ENCODE measurements at regions not wholly inside any gene's neighbourhood (a gene's known extent, or its start where the extent isn't known, plus 50 kb on each side); places are given as distances from the start of the nearest gene placed in this dataset.

DNA sequence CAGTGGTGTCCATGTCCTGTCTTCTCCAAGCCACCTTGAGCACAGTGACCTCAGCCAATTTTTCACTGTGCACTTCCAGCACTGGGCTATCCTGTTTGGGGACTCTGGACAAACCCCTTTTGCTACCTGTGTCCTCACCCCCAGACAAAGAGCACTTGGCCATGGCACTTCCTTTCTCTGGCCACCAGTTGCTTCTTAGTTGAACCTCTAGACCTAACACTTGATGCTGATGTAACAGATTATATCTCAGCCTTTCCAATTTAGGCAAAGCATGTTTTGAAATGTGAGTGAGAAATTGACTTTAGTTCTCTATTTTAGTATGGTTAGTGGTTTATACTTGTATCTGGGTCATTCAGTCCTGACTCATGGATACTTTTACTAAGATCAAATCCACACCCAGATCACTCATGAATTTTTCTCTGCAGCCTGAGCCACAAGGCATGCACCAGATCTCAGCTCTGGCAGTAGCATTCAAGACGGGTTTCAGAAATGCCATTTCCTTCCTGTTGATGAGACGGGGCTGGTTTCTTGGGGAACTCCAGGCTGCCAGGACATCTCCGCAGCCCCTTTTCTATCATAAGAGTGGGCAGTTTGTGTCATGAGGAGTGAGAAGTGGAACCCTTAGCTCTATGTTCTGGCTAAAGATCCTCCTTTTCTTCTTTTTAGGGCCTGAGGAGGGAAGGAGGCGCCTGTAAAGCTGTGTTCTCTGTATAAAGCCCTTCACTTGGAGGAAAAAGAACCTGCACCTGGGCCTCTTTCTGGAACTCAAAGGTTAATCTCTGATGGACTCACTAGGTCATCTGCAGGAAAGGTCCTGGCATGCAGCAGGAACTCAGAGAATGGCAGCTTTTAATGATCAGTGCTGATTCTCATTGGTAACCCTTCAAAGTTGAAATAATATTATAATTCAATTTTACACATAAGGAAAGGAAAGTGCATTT, 185.6 kb upstream of the TENM4 start:
- Mint-ChIP-seq H3K4me3 (no peak overlapping the region), H3K36me3 (no peaks in the 10 kb centered on the region), H3K27ac (no peak overlapping the region), H3K4me1 (no peaks in the 10 kb centered on the region), H3K27me3 (peaks cover 0 to 2% of the 10 kb centered on the region in 2 donors), H3K9me3 (peaks cover 0 to 8% (median 2%) of the 10 kb centered on the region in 8 donors)
- intact Hi-C loops (cut with micrococcal nuclease), result no loop called here
- no peak for DNase-seq
- H3K4me1 ChIP-seq (ENCODE audit: insufficient read depth, low read length), result no peaks in the 10 kb centered on the region
- POLR2A ChIA-PET (ENCODE audit: partially characterized antibody), result no interaction called here
- no peak overlapping the region for H3K4me3 ChIP-seq (ENCODE audit: low read length in 2 of 2)
- CTCF ChIA-PET (ENCODE audit: partially characterized antibody), result no interaction called here
- no peaks in the 10 kb centered on the region for H3K27me3 ChIP-seq (ENCODE audit: insufficient read depth, low read length)
- no peaks in the 10 kb centered on the region for H3K9me3 ChIP-seq (ENCODE audit: control insufficient read depth in 1 of 2, low read length in 2 of 2)
- H3K36me3 ChIP-seq (ENCODE audit: insufficient read depth, low read length), result no peaks in the 10 kb centered on the region
- H3K27ac ChIP-seq (ENCODE audit: low read depth, low read length), result no peak overlapping the region

GRCh38 chr11:79623375-79623774, 182.5 kb upstream of the TENM4 start:
- Mint-ChIP-seq H3K4me3 (no peak overlapping the region), H3K9me3 (peaks cover 0 to 9% (median 2%) of the 10 kb centered on the region in 8 donors), H3K4me1 (no peaks in the 10 kb centered on the region), H3K27ac (no peak overlapping the region), H3K27me3 (no peaks in the 10 kb centered on the region), H3K36me3 (no peaks in the 10 kb centered on the region)
- no peaks in the 10 kb centered on the region for H3K27me3 ChIP-seq (ENCODE audit: insufficient read depth, low read length)
- no peaks in the 10 kb centered on the region for H3K36me3 ChIP-seq (ENCODE audit: insufficient read depth, low read length)
- ChIA-PET POLR2A (ENCODE audit: partially characterized antibody) (no interaction called here), CTCF (ENCODE audit: partially characterized antibody) (no interaction called here)
- H3K27ac ChIP-seq (ENCODE audit: low read depth, low read length), result no peak overlapping the region
- H3K4me3 ChIP-seq (ENCODE audit: low read length in 2 of 2), result no peak overlapping the region
- no peaks in the 10 kb centered on the region for H3K9me3 ChIP-seq (ENCODE audit: control insufficient read depth in 1 of 2, low read length in 2 of 2)
- H3K4me1 ChIP-seq (ENCODE audit: insufficient read depth, low read length), result no peaks in the 10 kb centered on the region
- no peak for DNase-seq
- intact Hi-C loops (cut with micrococcal nuclease), result no loop called here

GRCh38 chr11:79617561-79617960, 176.7 kb upstream of the TENM4 start:
- intact Hi-C loops (cut with micrococcal nuclease), result no loop called here
- H3K27ac Mint-ChIP-seq, result no peak overlapping the region
- no peaks in the 10 kb centered on the region for H3K4me1 Mint-ChIP-seq
- ChIA-PET CTCF (ENCODE audit: partially characterized antibody) (no interaction called here), POLR2A (ENCODE audit: partially characterized antibody) (no interaction called here)
- H3K4me3 Mint-ChIP-seq, result no peak overlapping the region
- Histone ChIP-seq H3K4me1 (ENCODE audit: insufficient read depth, low read length) (no peaks in the 10 kb centered on the region), H3K9me3 (ENCODE audit: control insufficient read depth in 1 of 2, low read length in 2 of 2) (no peaks in the 10 kb centered on the region), H3K36me3 (ENCODE audit: insufficient read depth, low read length) (no peaks in the 10 kb centered on the region), H3K27ac (ENCODE audit: low read depth, low read length) (no peak overlapping the region), H3K4me3 (ENCODE audit: low read length in 2 of 2) (no peak overlapping the region), H3K27me3 (ENCODE audit: insufficient read depth, low read length) (no peaks in the 10 kb centered on the region)
- no peak for DNase-seq
- H3K27me3 Mint-ChIP-seq, result no peaks in the 10 kb centered on the region
- H3K36me3 Mint-ChIP-seq, result no peaks in the 10 kb centered on the region
- H3K9me3 Mint-ChIP-seq, result peaks cover 0 to 6% (median 2%) of the 10 kb centered on the region in 8 donors

- H3K4me1 Mint-ChIP-seq, result no peaks in the 10 kb centered on the region
- H3K9me3 Mint-ChIP-seq, result peaks cover 0 to 6% (median 2%) of the 10 kb centered on the region in 8 donors
- Histone ChIP-seq H3K27ac (ENCODE audit: low read depth, low read length) (no peak overlapping the region), H3K27me3 (ENCODE audit: insufficient read depth, low read length) (no peaks in the 10 kb centered on the region), H3K4me3 (ENCODE audit: low read length in 2 of 2) (no peak overlapping the region), H3K9me3 (ENCODE audit: control insufficient read depth in 1 of 2, low read length in 2 of 2) (no peaks in the 10 kb centered on the region), H3K36me3 (ENCODE audit: insufficient read depth, low read length) (no peaks in the 10 kb centered on the region), H3K4me1 (ENCODE audit: insufficient read depth, low read length) (no peaks in the 10 kb centered on the region)
- intact Hi-C loops (cut with micrococcal nuclease), result no loop called here
- POLR2A ChIA-PET (ENCODE audit: partially characterized antibody), result no interaction called here
- no peak overlapping the region for H3K27ac Mint-ChIP-seq
- CTCF ChIA-PET (ENCODE audit: partially characterized antibody), result no interaction called here
- DNase-seq, result no peak
- no peaks in the 10 kb centered on the region for H3K27me3 Mint-ChIP-seq
- no peak overlapping the region for H3K4me3 Mint-ChIP-seq
- no peaks in the 10 kb centered on the region for H3K36me3 Mint-ChIP-seq
Measured at GRCh38 chr11:79616392-79616851, 175.6 kb upstream of the TENM4 start.

- POLR2A ChIA-PET (ENCODE audit: partially characterized antibody), result no interaction called here
- CTCF ChIA-PET (ENCODE audit: partially characterized antibody), result no interaction called here
- Histone ChIP-seq H3K4me3 (ENCODE audit: low read length in 2 of 2) (no peak overlapping the region), H3K27me3 (ENCODE audit: insufficient read depth, low read length) (no peaks in the 10 kb centered on the region), H3K36me3 (ENCODE audit: insufficient read depth, low read length) (no peaks in the 10 kb centered on the region), H3K27ac (ENCODE audit: low read depth, low read length) (no peak overlapping the region), H3K4me1 (ENCODE audit: insufficient read depth, low read length) (no peaks in the 10 kb centered on the region), H3K9me3 (ENCODE audit: control insufficient read depth in 1 of 2, low read length in 2 of 2) (no peaks in the 10 kb centered on the region)
- intact Hi-C loops (cut with micrococcal nuclease), result no loop called here
- Mint-ChIP-seq H3K27ac (no peak overlapping the region), H3K9me3 (peaks cover 0 to 6% (median 2%) of the 10 kb centered on the region in 8 donors), H3K36me3 (no peaks in the 10 kb centered on the region), H3K4me1 (no peaks in the 10 kb centered on the region), H3K4me3 (no peak overlapping the region), H3K27me3 (no peaks in the 10 kb centered on the region)
- no peak for DNase-seq
Measured at GRCh38 chr11:79615425-79615824, 174.6 kb upstream of the TENM4 start.

- H3K9me3 Mint-ChIP-seq, result peaks cover 2 to 10% (median 4%) of the 10 kb centered on the region in 8 donors
- no peaks in the 10 kb centered on the region for H3K36me3 Mint-ChIP-seq
- no peak overlapping the region for H3K4me3 Mint-ChIP-seq
- Histone ChIP-seq H3K36me3 (ENCODE audit: insufficient read depth, low read length) (no peaks in the 10 kb centered on the region), H3K9me3 (ENCODE audit: control insufficient read depth in 1 of 2, low read length in 2 of 2) (no peaks in the 10 kb centered on the region), H3K27ac (ENCODE audit: low read depth, low read length) (no peak overlapping the region), H3K4me1 (ENCODE audit: insufficient read depth, low read length) (no peaks in the 10 kb centered on the region), H3K4me3 (ENCODE audit: low read length in 2 of 2) (no peak overlapping the region), H3K27me3 (ENCODE audit: insufficient read depth, low read length) (no peaks in the 10 kb centered on the region)
- H3K4me1 Mint-ChIP-seq, result no peaks in the 10 kb centered on the region
- intact Hi-C loops (cut with micrococcal nuclease), result no loop called here
- CTCF ChIA-PET (ENCODE audit: partially characterized antibody), result no interaction called here
- no peak for DNase-seq
- no peak overlapping the region for H3K27ac Mint-ChIP-seq
- no peaks in the 10 kb centered on the region for H3K27me3 Mint-ChIP-seq
- POLR2A ChIA-PET (ENCODE audit: partially characterized antibody), result no interaction called here
Measured at GRCh38 chr11:79610678-79611077, 169.8 kb upstream of the TENM4 start.

DNA sequence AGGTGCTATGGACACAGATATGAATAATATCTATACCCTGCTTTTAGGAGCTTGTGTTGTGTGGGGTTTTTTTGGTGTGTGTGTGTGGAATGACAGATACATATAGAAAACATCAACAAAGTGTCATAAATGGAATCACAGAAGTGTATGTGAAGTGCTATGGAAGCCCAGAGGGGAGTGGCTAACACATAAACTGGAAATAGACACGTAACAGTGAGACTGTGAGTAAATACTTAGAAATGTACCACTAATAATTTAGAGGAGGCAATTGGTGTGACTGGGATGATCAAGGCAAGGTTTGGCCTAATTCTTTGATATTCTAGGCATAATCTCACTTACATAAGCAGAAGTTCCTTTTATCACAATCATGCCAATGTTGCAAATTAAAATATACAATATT, 169.3 kb upstream of the TENM4 start:
- intact Hi-C loops (cut with micrococcal nuclease), result no loop called here
- no peaks in the 10 kb centered on the region for H3K9me3 ChIP-seq (ENCODE audit: control insufficient read depth in 1 of 2, low read length in 2 of 2)
- Mint-ChIP-seq H3K9me3 (peaks cover 2 to 10% (median 4%) of the 10 kb centered on the region in 8 donors), H3K4me1 (no peaks in the 10 kb centered on the region), H3K27me3 (no peaks in the 10 kb centered on the region), H3K4me3 (no peak overlapping the region), H3K36me3 (no peaks in the 10 kb centered on the region), H3K27ac (no peak overlapping the region)
- no peaks in the 10 kb centered on the region for H3K4me1 ChIP-seq (ENCODE audit: insufficient read depth, low read length)
- H3K27ac ChIP-seq (ENCODE audit: low read depth, low read length), result no peak overlapping the region
- POLR2A ChIA-PET (ENCODE audit: partially characterized antibody), result no interaction called here
- no peak for DNase-seq
- no peak overlapping the region for H3K4me3 ChIP-seq (ENCODE audit: low read length in 2 of 2)
- CTCF ChIA-PET (ENCODE audit: partially characterized antibody), result no interaction called here
- H3K36me3 ChIP-seq (ENCODE audit: insufficient read depth, low read length), result no peaks in the 10 kb centered on the region
- no peaks in the 10 kb centered on the region for H3K27me3 ChIP-seq (ENCODE audit: insufficient read depth, low read length)

Data from CD4-positive, alpha-beta memory T cell (primary cell).